Femur (tissue), 1 donor: ENCODE measurements at regions not wholly inside any gene's neighbourhood (a gene's known extent, or its start where the extent isn't known, plus 50 kb on each side); places are given as distances from the start of the nearest gene placed in this dataset.

Experiments used
- DNase-seq: peaks from one replicate; pipeline ENCODE4 v3.0.0-alpha.2; 2017

- DNase-seq, result no peak
Measured at GRCh38 chr14:76307786-76308780, 67.9 kb upstream of the ESRRB start.

GRCh38 chr14:76309572-76310162, 66.3 kb upstream of the ESRRB start:
- DNase-seq, result no peak

GRCh38 chr14:76311079-76311758, 64.7 kb upstream of the ESRRB start:
- DNase-seq, result no peak

- DNase-seq, result no peak
Measured at GRCh38 chr14:76312821-76313220, 63.1 kb upstream of the ESRRB start.

GRCh38 chr14:76313303-76313702, 62.6 kb upstream of the ESRRB start:
- no peak for DNase-seq

GRCh38 chr14:76313852-76314251, 62.1 kb upstream of the ESRRB start:
- no peak for DNase-seq

- no peak for DNase-seq
Measured at GRCh38 chr14:76314521-76315034, 61.4 kb upstream of the ESRRB start.

- DNase-seq, result no peak
Measured at GRCh38 chr14:76320486-76320885, 55.5 kb upstream of the ESRRB start.

- no peak for DNase-seq
Measured at GRCh38 chr14:76320975-76321374, 55.0 kb upstream of the ESRRB start.

- no peak for DNase-seq
Measured at GRCh38 chr14:76322594-76323220, 53.2 kb upstream of the ESRRB start.

GRCh38 chr14:76323331-76324050, 52.4 kb upstream of the ESRRB start:
- DNase-seq, result no peak

GRCh38 chr14:76324133-76324532, 51.8 kb upstream of the ESRRB start:
- no peak for DNase-seq
